GM12878 (cell line): ENCODE measurements at regions not wholly inside any gene's neighbourhood (a gene's known extent, or its start where the extent isn't known, plus 50 kb on each side); places are given as distances from the start of the nearest gene placed in this dataset.

Experiments
- ATAC-seq: fragments of 200-7000 bp; cut with Tn5 transposase; 3 replicates; pipeline ENCODE4 v1.9.1; 2020; ENCODE audit warnings: mild to moderate bottlenecking, moderate library complexity
- BruUV-seq: library from RNA; stranded (reverse); fragments of 400-500 nt; replicated peaks from 2 replicates; lab custom pipeline; 2021; lab: Mats Ljungman, UMichigan
- CTCF ChIA-PET: fragments of 300-600 bp; sonication (Branson Sonifier 250); formaldehyde crosslinking; extraction: SDS; loops from one replicate; lab custom pipeline; 2021; ENCODE audit warnings: inconsistent platforms; lab: Yijun Ruan, JAX
- POLR2A ChIA-PET: fragments of 350-600 bp; formaldehyde crosslinking; extraction: SDS; loops from one replicate; lab custom pipeline; 2021; ENCODE audit warnings: inconsistent platforms; lab: Charles Lee
- RAD21 ChIA-PET: fragments of 300-600 bp; sonication (Branson Sonifier 250); formaldehyde crosslinking; loops from one replicate; lab custom pipeline; 2023; ENCODE audit warnings: antibody characterized with exemption; ENCODE audit not compliant: unreplicated experiment; lab: Charles Lee
- SMC1A ChIA-PET: fragments of 300-600 bp; sonication (Branson Sonifier 250); formaldehyde crosslinking; loops from one replicate; lab custom pipeline; 2023; ENCODE audit not compliant: unreplicated experiment, uncharacterized antibody; lab: Charles Lee
- DNase-seq: peaks from one replicate; pipeline ENCODE4 v3.0.0-alpha.2; 2011; ENCODE audit warnings: low read depth, low spot score
- FAIRE-seq: peaks from 3 replicates; lab custom pipeline; 2011; peaks lifted over from hg19 to GRCh38; lab: Jason Lieb, UNC
- H2AFZ ChIP-seq: 2 replicates; pipeline ENCODE4 v1.6.0; 2011; ENCODE audit warnings: low read depth, low read length, control low read depth; ENCODE audit not compliant: control insufficient read depth
- H3K27ac ChIP-seq: 2 replicates; pipeline ENCODE4 v1.5.1; 2011; ENCODE audit warnings: control low read depth; ENCODE audit not compliant: control insufficient read depth, insufficient read depth
- H3K27me3 ChIP-seq, 2 experiments: replicated peaks in 1 of 2; 2 replicates each; pipeline versions ENCODE4 v1.6.0 to v1.6.1; 2011; ENCODE audit warnings: low read length in 1 of 2; ENCODE audit not compliant: control insufficient read depth in 2 of 2, insufficient read depth in 2 of 2
- H3K36me3 ChIP-seq, 2 experiments: 2 replicates each; pipeline ENCODE4 v1.5.1; 2011; ENCODE audit warnings: low read length in 1 of 2; ENCODE audit not compliant: control insufficient read depth in 2 of 2, insufficient read depth in 2 of 2
- H3K4me1 ChIP-seq: 2 replicates; pipeline ENCODE4 v1.6.1; 2011; ENCODE audit warnings: mild to moderate bottlenecking, low read length, moderate library complexity, mixed read lengths; ENCODE audit not compliant: control insufficient read depth, insufficient read depth
- H3K4me2 ChIP-seq: 2 replicates; pipeline ENCODE4 v1.6.0; 2011; ENCODE audit warnings: control low read depth; ENCODE audit not compliant: control insufficient read depth, insufficient read depth
- H3K4me3 ChIP-seq: fragments of 200-600 bp; sonication (generic); 2 replicates; pipeline ENCODE4 v1.5.1; 2016
- H3K79me2 ChIP-seq: 2 replicates; pipeline ENCODE4 v1.6.0; 2011; ENCODE audit warnings: low read length; ENCODE audit not compliant: control insufficient read depth, insufficient read depth
- H3K9ac ChIP-seq: 2 replicates; pipeline ENCODE4 v1.8.0; 2011; ENCODE audit warnings: low read length, control low read depth, mixed read lengths; ENCODE audit not compliant: control insufficient read depth, insufficient read depth
- H3K9me3 ChIP-seq: replicated peaks from 3 replicates; pipeline ENCODE4 v1.5.1; 2011; ENCODE audit warnings: mild to moderate bottlenecking, low read length; ENCODE audit not compliant: control insufficient read depth, insufficient read depth
- H4K20me1 ChIP-seq: 2 replicates; pipeline ENCODE4 v1.6.0; 2011; ENCODE audit not compliant: control insufficient read depth, insufficient read depth
- ATF7 ChIP-seq: fragments of 450-650 bp; IDR thresholded peaks from 2 replicates; pipeline ENCODE4 v1.6.1; 2016; ENCODE audit warnings: low read depth, mild to moderate bottlenecking
- BCL11A ChIP-seq: IDR thresholded peaks from 2 replicates; pipeline ENCODE4 v1.6.1; 2011; ENCODE audit warnings: low read depth, low read length
- CREM ChIP-seq: IDR thresholded peaks from 2 replicates; pipeline ENCODE4 v1.6.1; 2014; ENCODE audit warnings: antibody characterized with exemption, low read depth
- GABPA ChIP-seq: IDR thresholded peaks from 2 replicates; pipeline ENCODE4 v1.6.1; 2014; ENCODE audit warnings: antibody characterized with exemption, low read depth, mild to moderate bottlenecking, inconsistent platforms
- HCFC1 ChIP-seq: fragments of 150-350 bp; IDR thresholded peaks from 2 replicates; pipeline ENCODE4 v1.6.1; 2014; ENCODE audit warnings: low read length
- HDGF ChIP-seq: fragments of 450-650 bp; IDR thresholded peaks from 2 replicates; pipeline ENCODE4 v1.6.1; 2016; ENCODE audit warnings: antibody characterized with exemption
- IRF3 ChIP-seq: fragments of 450-650 bp; IDR thresholded peaks from 2 replicates; pipeline ENCODE4 v1.6.1; 2014; ENCODE audit warnings: mild to moderate bottlenecking
- JUNB ChIP-seq: IDR thresholded peaks from 2 replicates; pipeline ENCODE4 v1.6.1; 2016; ENCODE audit warnings: antibody characterized with exemption, mild to moderate bottlenecking
- MTA2 ChIP-seq: fragments of 450-650 bp; IDR thresholded peaks from 2 replicates; pipeline ENCODE4 v1.6.1; 2016; ENCODE audit warnings: low read depth, mild to moderate bottlenecking, moderate library complexity
- MYB ChIP-seq: fragments of 150-350 bp; IDR thresholded peaks from 2 replicates; pipeline ENCODE4 v1.6.1; 2014; ENCODE audit warnings: mild to moderate bottlenecking, low read depth, low read length, borderline replicate concordance
- NKRF ChIP-seq: fragments of 450-650 bp; conservative IDR thresholded peaks from 2 replicates; pipeline ENCODE4 v1.6.1; 2017; ENCODE audit warnings: mild to moderate bottlenecking, moderate library complexity
- NR2F1 ChIP-seq: fragments of 450-650 bp; conservative IDR thresholded peaks from 2 replicates; pipeline ENCODE4 v1.6.1; 2017; ENCODE audit warnings: mild to moderate bottlenecking
- POU2F2 ChIP-seq: IDR thresholded peaks from 3 replicates; pipeline ENCODE4 v1.6.1; 2011; ENCODE audit warnings: low read depth, mild to moderate bottlenecking, low read length, borderline replicate concordance
- REST ChIP-seq: IDR thresholded peaks from 2 replicates; pipeline ENCODE4 v1.6.1; 2012; ENCODE audit warnings: mild to moderate bottlenecking, low read depth, low read length
- SP1 ChIP-seq: IDR thresholded peaks from one replicate; pipeline ENCODE4 v1.6.1; 2011; ENCODE audit warnings: low read depth, low read length
- SREBF1 ChIP-seq: IDR thresholded peaks from 2 replicates; pipeline ENCODE4 v1.6.1; 2012; ENCODE audit warnings: mild to moderate bottlenecking, low read length
- SUZ12 ChIP-seq: fragments of 200-600 bp; sonication (generic); IDR thresholded peaks from one replicate; pipeline ENCODE4 v1.6.1; 2018; ENCODE audit warnings: antibody characterized with exemption, mild to moderate bottlenecking; ENCODE audit not compliant: unreplicated experiment
- TBL1XR1 ChIP-seq: IDR thresholded peaks from 2 replicates; pipeline ENCODE4 v1.6.1; 2012; ENCODE audit warnings: low read depth, low read length, improper control_type of control experiment
- ZNF207 ChIP-seq: fragments of 450-650 bp; IDR thresholded peaks from 2 replicates; pipeline ENCODE4 v1.6.1; 2014; ENCODE audit warnings: antibody characterized with exemption, mild to moderate bottlenecking, borderline replicate concordance
- WGBS: methylation state at CpG from one replicate; pipeline ENCODE4 v1.1.6; 2016; ENCODE audit warnings: low lambda C conversion rate; ENCODE audit not compliant: insufficient replicate concordance, insufficient coverage; ENCODE audit errors: missing lambda C conversion rate; 5-methylcytosine and 5-hydroxymethylcytosine counted together
- in situ Hi-C: fragments of 300-500 bp; cut with MboI; formaldehyde crosslinking; loops from 9 replicates; pipeline ENCODE4 v1.14.3; 2018; ENCODE audit warnings: mixed read lengths
- intact Hi-C: fragments of 100-400 bp; cut with micrococcal nuclease; formaldehyde crosslinking; loops from one replicate; pipeline ENCODE4 v1.14.2; 2022; ENCODE audit not compliant: unreplicated experiment

- no peak for FAIRE-seq
- H3K4me2 ChIP-seq = no peak overlapping the region
- BruUV-seq = no TSS peak
- no peak overlapping the region for H3K27ac ChIP-seq
- no peaks in the 10 kb centered on the region for H4K20me1 ChIP-seq
- ChIA-PET CTCF (interaction anchor here (1.5 to 1.6 kb wide), 2 partner anchors 111 to 167 kb away, joined by 3 to 5 read pairs; no protein-coding TSS in a partner anchor), RAD21 (no interaction called here), SMC1A (interaction anchor here (0.8 kb wide), 1 partner anchor 167 kb away, joined by 3 read pairs; no protein-coding TSS in a partner anchor), POLR2A (no interaction called here)
- in situ Hi-C loops (no loop called here), intact Hi-C loops (no loop called here)
- ATAC-seq = no peak
- no peaks in the 10 kb centered on the region for H3K9me3 ChIP-seq
- 19% methylated on average over 2 of the region's 2 CpGs for WGBS
- no peaks in the 10 kb centered on the region for H3K79me2 ChIP-seq
- H2AFZ ChIP-seq = no peak overlapping the region
- no peak overlapping the region for H3K9ac ChIP-seq
- no peaks in the 10 kb centered on the region for H3K4me1 ChIP-seq
- H3K4me3 ChIP-seq = no peak overlapping the region
- no peak for TF ChIP-seq IRF3
- no peak for TF ChIP-seq ATF7
- no peak for TF ChIP-seq SUZ12
- TF ChIP-seq SREBF1 = no peak
- no peak for TF ChIP-seq NKRF
- TF ChIP-seq REST = no peak
- no peak for TF ChIP-seq HCFC1
- no peak for TF ChIP-seq JUNB
- TF ChIP-seq POU2F2 = no peak
- no peak for TF ChIP-seq NR2F1
- no peak for TF ChIP-seq CREM
- no peak for TF ChIP-seq BCL11A
- TF ChIP-seq MTA2 = no peak
- TF ChIP-seq TBL1XR1 = no peak
- no peak for TF ChIP-seq ZNF207
- TF ChIP-seq MYB = no peak
- TF ChIP-seq GABPA = no peak
- TF ChIP-seq HDGF = no peak
- TF ChIP-seq SP1 = no peak
- H3K27me3 ChIP-seq = no peaks in the 10 kb centered on the region
- no peaks in the 10 kb centered on the region for H3K36me3 ChIP-seq
- DNase-seq = no peak
These were observed 170.7 kb upstream of the XIST start for GRCh38 chrX:74023203-74023602.
